GM23338 (cell line): ENCODE measurements at regions not wholly inside any gene's neighbourhood (a gene's known extent, or its start where the extent isn't known, plus 50 kb on each side); places are given as distances from the start of the nearest gene placed in this dataset.

Experiments
- ATAC-seq: fragments of 200-7000 bp; cut with Tn5 transposase; 3 replicates; pipeline ENCODE4 v1.9.1; 2020
- DNase-seq: peaks from one replicate; pipeline ENCODE4 v3.0.0-alpha.2; 2015; ENCODE audit warnings: low spot score
- H2AFZ ChIP-seq: fragments of 200-600 bp; sonication (generic); 2 replicates; pipeline ENCODE4 v1.8.0; 2016; ENCODE audit warnings: antibody characterized with exemption, mild to moderate bottlenecking, moderate library complexity
- H3F3A ChIP-seq: fragments of 200-600 bp; sonication (generic); replicated peaks from 2 replicates; pipeline ENCODE4 v1.8.0; 2017; ENCODE audit warnings: antibody characterized with exemption, mixed run types, low read depth
- H3K27ac ChIP-seq: fragments of 200-600 bp; sonication (generic); 2 replicates; pipeline ENCODE4 v1.6.1; 2016; ENCODE audit warnings: low read depth
- H3K27me3 ChIP-seq: fragments of 200-600 bp; sonication (generic); 2 replicates; pipeline ENCODE4 v1.8.0; 2016; ENCODE audit warnings: mild to moderate bottlenecking, mixed run types, moderate library complexity; ENCODE audit not compliant: insufficient read depth
- H3K36me3 ChIP-seq: fragments of 200-600 bp; sonication (generic); 2 replicates; pipeline ENCODE4 v1.8.0; 2016; ENCODE audit warnings: mild to moderate bottlenecking; ENCODE audit not compliant: insufficient read depth
- H3K4me1 ChIP-seq: fragments of 200-600 bp; sonication (generic); 2 replicates; pipeline ENCODE4 v1.8.0; 2016; ENCODE audit warnings: mild to moderate bottlenecking, moderate library complexity; ENCODE audit not compliant: insufficient read depth
- H3K4me2 ChIP-seq: fragments of 200-600 bp; sonication (generic); 2 replicates; pipeline ENCODE4 v1.7.1; 2017; ENCODE audit warnings: mixed run types
- H3K4me3 ChIP-seq: fragments of 200-600 bp; sonication (generic); 2 replicates; pipeline ENCODE4 v1.6.1; 2016; ENCODE audit warnings: mixed run types
- H3K79me2 ChIP-seq: fragments of 200-600 bp; sonication (generic); replicated peaks from 2 replicates; pipeline ENCODE4 v1.8.0; 2017; ENCODE audit warnings: mild to moderate bottlenecking; ENCODE audit not compliant: insufficient read depth
- H3K9me2 ChIP-seq: fragments of 200-600 bp; sonication (generic); 2 replicates; pipeline ENCODE4 v1.8.0; 2017; ENCODE audit not compliant: insufficient read depth
- H4K20me1 ChIP-seq: fragments of 200-600 bp; sonication (generic); replicated peaks from 2 replicates; pipeline ENCODE4 v1.8.0; 2017; ENCODE audit warnings: mild to moderate bottlenecking; ENCODE audit not compliant: insufficient read depth
- H3K27ac Mint-ChIP-seq: 2 replicates; pipeline ENCODE4 v1.8.0; 2020; ENCODE audit warnings: inconsistent platforms, mild to moderate bottlenecking, moderate library complexity, mixed read lengths
- H3K27me3 Mint-ChIP-seq: 3 replicates; pipeline ENCODE4 v1.8.0; 2022; ENCODE audit warnings: low read depth, mild to moderate bottlenecking, moderate library complexity, mixed read lengths, inconsistent platforms; ENCODE audit not compliant: insufficient read depth, poor library complexity
- H3K36me3 Mint-ChIP-seq: 3 replicates; pipeline ENCODE4 v1.8.0; 2021; ENCODE audit warnings: low read depth, mild to moderate bottlenecking, inconsistent platforms, moderate library complexity, mixed read lengths
- H3K4me1 Mint-ChIP-seq: 3 replicates; pipeline ENCODE4 v1.8.0; 2020; ENCODE audit warnings: mild to moderate bottlenecking, inconsistent platforms, mixed read lengths
- H3K4me3 Mint-ChIP-seq: 3 replicates; pipeline ENCODE4 v1.8.0; 2021; ENCODE audit warnings: moderate library complexity, mild to moderate bottlenecking, inconsistent platforms, mixed read lengths
- H3K9me3 Mint-ChIP-seq: 3 replicates; pipeline ENCODE4 v1.8.0; 2020; ENCODE audit warnings: moderate library complexity, mild to moderate bottlenecking, inconsistent platforms, mixed read lengths
- CREB1 ChIP-seq: fragments of 250-450 bp; sonication (Bioruptor Pico); IDR thresholded peaks from 2 replicates; pipeline ENCODE4 v1.5.0; 2020; ENCODE audit warnings: low read depth, mild to moderate bottlenecking, moderate library complexity
- CTCF ChIP-seq, 2 experiments: fragments of 200-600 bp in 1 of 2; sonication (generic) in 1 of 2; conservative IDR thresholded peaks; 2 replicates each; pipeline versions ENCODE4 v1.5.1 to v1.6.1; 2016 to 2017; ENCODE audit warnings: antibody characterized with exemption in 2 of 2, low read depth in 2 of 2, mild to moderate bottlenecking in 2 of 2, moderate library complexity in 1 of 2
- ETS1 ChIP-seq: IDR thresholded peaks from 2 replicates; pipeline ENCODE4 v1.6.1; 2016; ENCODE audit warnings: antibody characterized with exemption
- EZH2 ChIP-seq: fragments of 200-600 bp; sonication (generic); IDR thresholded peaks from one replicate; pipeline ENCODE4 v1.8.0; 2017; ENCODE audit warnings: antibody characterized with exemption, mild to moderate bottlenecking, low read depth; ENCODE audit not compliant: unreplicated experiment
- EZH2phosphoT487 ChIP-seq: fragments of 200-600 bp; sonication (generic); IDR thresholded peaks from one replicate; pipeline ENCODE4 v1.8.1; 2018; ENCODE audit warnings: antibody characterized with exemption; ENCODE audit not compliant: unreplicated experiment
- JUNB ChIP-seq: IDR thresholded peaks from one replicate; pipeline ENCODE4 v1.6.1; 2016; ENCODE audit warnings: antibody characterized with exemption; ENCODE audit not compliant: unreplicated experiment
- NANOG ChIP-seq: IDR thresholded peaks from 2 replicates; pipeline ENCODE4 v1.6.1; 2016; ENCODE audit warnings: antibody characterized with exemption, borderline replicate concordance
- POLR2AphosphoS5 ChIP-seq: IDR thresholded peaks from 2 replicates; pipeline ENCODE4 v1.6.1; 2016; ENCODE audit warnings: antibody characterized with exemption, low read depth
- STAT1 ChIP-seq: IDR thresholded peaks from one replicate; pipeline ENCODE4 v1.6.1; 2016; ENCODE audit warnings: antibody characterized with exemption; ENCODE audit not compliant: unreplicated experiment
- ZNF114 ChIP-seq: fragments of 250-450 bp; sonication (Bioruptor Pico); IDR thresholded peaks from 2 replicates; pipeline ENCODE4 v1.5.0; 2020; ENCODE audit warnings: mild to moderate bottlenecking, moderate library complexity
- ZNF331 ChIP-seq: fragments of 250-450 bp; sonication (Bioruptor Pico); IDR thresholded peaks from 2 replicates; pipeline ENCODE4 v1.5.0; 2020; ENCODE audit warnings: low read depth, mild to moderate bottlenecking, moderate library complexity
- ZNF462 ChIP-seq: fragments of 250-450 bp; sonication (Bioruptor Pico); IDR thresholded peaks from 2 replicates; pipeline ENCODE4 v1.5.0; 2020; ENCODE audit warnings: mild to moderate bottlenecking, moderate library complexity
- TF ChIP-seq, protein P1 (sequence below): IDR thresholded peaks from one replicate; pipeline ENCODE4 v1.6.1; 2018; ENCODE audit warnings: antibody characterized with exemption; ENCODE audit not compliant: unreplicated experiment

DNA sequence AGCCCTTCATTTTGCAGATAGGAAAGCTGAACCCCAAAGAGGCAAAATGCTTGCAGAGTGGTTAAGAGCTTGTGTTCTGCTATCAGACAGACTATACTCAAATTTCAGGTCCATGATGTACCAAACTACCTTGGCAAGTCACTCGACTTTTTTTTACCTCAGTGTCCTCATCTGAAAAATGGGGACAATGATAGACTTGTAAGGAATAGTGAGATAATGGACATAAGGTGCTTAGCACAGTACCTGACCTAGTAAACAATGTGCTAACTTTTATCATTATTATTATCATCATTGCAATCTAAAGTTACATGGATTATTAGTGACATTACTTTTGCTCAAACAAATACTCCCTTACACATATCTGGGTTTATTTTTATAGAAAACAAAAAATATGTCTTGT is 79.4 kb upstream of the ARID5B start:
- Histone ChIP-seq H2AFZ (no peak overlapping the region), H3K4me2 (no peak overlapping the region), H3F3A (no peaks in the 10 kb centered on the region), H3K9me2 (no peaks in the 10 kb centered on the region), H3K27ac (no peak overlapping the region), H3K36me3 (no peaks in the 10 kb centered on the region), H4K20me1 (no peaks in the 10 kb centered on the region), H3K4me1 (no peaks in the 10 kb centered on the region), H3K4me3 (no peak overlapping the region), H3K79me2 (no peaks in the 10 kb centered on the region), H3K27me3 (no peaks in the 10 kb centered on the region)
- ATAC-seq (no peak), DNase-seq (no peak)
- H3K9me3 Mint-ChIP-seq: no peaks in the 10 kb centered on the region
- H3K4me1 Mint-ChIP-seq: peaks cover 5% of the 10 kb centered on the region
- no peak for TF ChIP-seq ZNF114 (CRISPR knock-in tag)
- TF ChIP-seq EZH2: no peak
- TF ChIP-seq CTCF (conservative IDR thresholded peaks at IDR 0.05; ENCODE audit: low read depth in 2 of 2): no peak
- TF ChIP-seq CREB1 (CRISPR knock-in tag): no peak
- TF ChIP-seq JUNB: no peak
- TF ChIP-seq POLR2AphosphoS5: no peak
- TF ChIP-seq ZNF331 (CRISPR knock-in tag): no peak
- TF ChIP-seq, protein P1, sequence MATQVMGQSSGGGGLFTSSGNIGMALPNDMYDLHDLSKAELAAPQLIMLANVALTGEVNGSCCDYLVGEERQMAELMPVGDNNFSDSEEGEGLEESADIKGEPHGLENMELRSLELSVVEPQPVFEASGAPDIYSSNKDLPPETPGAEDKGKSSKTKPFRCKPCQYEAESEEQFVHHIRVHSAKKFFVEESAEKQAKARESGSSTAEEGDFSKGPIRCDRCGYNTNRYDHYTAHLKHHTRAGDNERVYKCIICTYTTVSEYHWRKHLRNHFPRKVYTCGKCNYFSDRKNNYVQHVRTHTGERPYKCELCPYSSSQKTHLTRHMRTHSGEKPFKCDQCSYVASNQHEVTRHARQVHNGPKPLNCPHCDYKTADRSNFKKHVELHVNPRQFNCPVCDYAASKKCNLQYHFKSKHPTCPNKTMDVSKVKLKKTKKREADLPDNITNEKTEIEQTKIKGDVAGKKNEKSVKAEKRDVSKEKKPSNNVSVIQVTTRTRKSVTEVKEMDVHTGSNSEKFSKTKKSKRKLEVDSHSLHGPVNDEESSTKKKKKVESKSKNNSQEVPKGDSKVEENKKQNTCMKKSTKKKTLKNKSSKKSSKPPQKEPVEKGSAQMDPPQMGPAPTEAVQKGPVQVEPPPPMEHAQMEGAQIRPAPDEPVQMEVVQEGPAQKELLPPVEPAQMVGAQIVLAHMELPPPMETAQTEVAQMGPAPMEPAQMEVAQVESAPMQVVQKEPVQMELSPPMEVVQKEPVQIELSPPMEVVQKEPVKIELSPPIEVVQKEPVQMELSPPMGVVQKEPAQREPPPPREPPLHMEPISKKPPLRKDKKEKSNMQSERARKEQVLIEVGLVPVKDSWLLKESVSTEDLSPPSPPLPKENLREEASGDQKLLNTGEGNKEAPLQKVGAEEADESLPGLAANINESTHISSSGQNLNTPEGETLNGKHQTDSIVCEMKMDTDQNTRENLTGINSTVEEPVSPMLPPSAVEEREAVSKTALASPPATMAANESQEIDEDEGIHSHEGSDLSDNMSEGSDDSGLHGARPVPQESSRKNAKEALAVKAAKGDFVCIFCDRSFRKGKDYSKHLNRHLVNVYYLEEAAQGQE: no peak
- TF ChIP-seq NANOG: no peak
- TF ChIP-seq STAT1: no peak
- TF ChIP-seq ZNF462 (CRISPR knock-in tag): no peak
- no peak for TF ChIP-seq ETS1
- no peak for TF ChIP-seq EZH2phosphoT487
- H3K36me3 Mint-ChIP-seq: no peaks in the 10 kb centered on the region
- no peak overlapping the region for H3K4me3 Mint-ChIP-seq
- H3K27ac Mint-ChIP-seq: no peak overlapping the region
- H3K27me3 Mint-ChIP-seq: peaks cover 9% of the 10 kb centered on the region
